PC-3 (cell line): ENCODE measurements at regions not wholly inside any gene's neighbourhood (a gene's known extent, or its start where the extent isn't known, plus 50 kb on each side); places are given as distances from the start of the nearest gene placed in this dataset.
A peak's percentile ranks its signal among the peaks of the same experiment; 100 is the strongest.

ENCODE experiments used
- ATAC-seq: fragments of 200-7000 bp; cut with Tn5 transposase; 2 replicates; pipeline ENCODE4 v1.9.1; 2020; ENCODE audit warnings: mild to moderate bottlenecking, moderate library complexity
- BruUV-seq: library from RNA; stranded (reverse); fragments of 400-500 nt; replicated peaks from 2 replicates; lab custom pipeline; 2021; lab: Mats Ljungman, UMichigan
- CTCF ChIA-PET: fragments of 300-600 bp; sonication (Branson Sonifier 250); formaldehyde crosslinking; loops from one replicate; lab custom pipeline; 2022; ENCODE audit warnings: antibody characterized with exemption; lab: Charles Lee
- POLR2A ChIA-PET: fragments of 300-600 bp; sonication (Branson Sonifier 250); formaldehyde crosslinking; loops from one replicate; lab custom pipeline; 2022; ENCODE audit warnings: antibody characterized with exemption; ENCODE audit not compliant: unreplicated experiment; lab: Charles Lee
- DNase-seq: peaks from one replicate; pipeline ENCODE4 v3.0.0-alpha.2; 2015
- H2AFZ ChIP-seq: fragments of 300-600 bp; sonication (generic); 2 replicates; pipeline ENCODE4 v1.6.0; 2016; ENCODE audit warnings: antibody characterized with exemption, low read length
- H3F3A ChIP-seq: fragments of 300-600 bp; sonication (generic); one replicate; pipeline ENCODE4 v1.6.0; 2017; ENCODE audit warnings: antibody characterized with exemption, low read length, control low read depth, mild to moderate bottlenecking; ENCODE audit not compliant: unreplicated experiment
- H3K27ac ChIP-seq: fragments of 300-600 bp; sonication (generic); 2 replicates; pipeline ENCODE4 v1.5.1; 2016; ENCODE audit warnings: mild to moderate bottlenecking, low read length
- H3K27me3 ChIP-seq: fragments of 300-600 bp; sonication (generic); 2 replicates; pipeline ENCODE4 v1.6.1; 2016; ENCODE audit warnings: low read length, mixed read lengths
- H3K36me3 ChIP-seq: fragments of 300-600 bp; sonication (generic); 2 replicates; pipeline ENCODE4 v1.6.1; 2016; ENCODE audit warnings: low read depth, mixed run types, low read length, mixed read lengths
- H3K4me1 ChIP-seq: fragments of 300-600 bp; sonication (generic); 2 replicates; pipeline ENCODE4 v1.5.1; 2016; ENCODE audit warnings: low read length; ENCODE audit not compliant: insufficient read depth
- H3K4me2 ChIP-seq: fragments of 300-600 bp; sonication (generic); 2 replicates; pipeline ENCODE4 v1.6.0; 2016; ENCODE audit warnings: low read length
- H3K4me3 ChIP-seq: fragments of 300-600 bp; sonication (generic); 2 replicates; pipeline ENCODE4 v1.5.1; 2016; ENCODE audit warnings: mild to moderate bottlenecking, low read length, mixed read lengths
- H3K79me2 ChIP-seq: fragments of 300-600 bp; sonication (generic); 2 replicates; pipeline ENCODE4 v1.6.1; 2017; ENCODE audit warnings: low read length, mixed read lengths
- H3K9ac ChIP-seq: fragments of 300-600 bp; sonication (generic); 2 replicates; pipeline ENCODE4 v1.6.0; 2016; ENCODE audit warnings: mild to moderate bottlenecking, low read length
- H3K9me2 ChIP-seq: fragments of 300-600 bp; sonication (generic); replicated peaks from 2 replicates; pipeline ENCODE4 v1.6.1; 2016; ENCODE audit warnings: mixed run types, low read length, mixed read lengths
- H3K9me3 ChIP-seq: fragments of 300-600 bp; sonication (generic); 2 replicates; pipeline ENCODE4 v1.6.1; 2016; ENCODE audit warnings: low read length, mixed read lengths
- H4K20me1 ChIP-seq: fragments of 300-600 bp; sonication (generic); 2 replicates; pipeline ENCODE4 v1.6.1; 2016; ENCODE audit warnings: low read length, mixed read lengths
- EZH2 ChIP-seq: fragments of 300-600 bp; sonication (generic); IDR thresholded peaks from one replicate; pipeline ENCODE4 v1.6.1; 2017; ENCODE audit warnings: antibody characterized with exemption, mild to moderate bottlenecking, low read length; ENCODE audit not compliant: unreplicated experiment
- EZH2phosphoT487 ChIP-seq: fragments of 300-600 bp; sonication (generic); IDR thresholded peaks from 2 replicates; pipeline ENCODE4 v1.6.1; 2018; ENCODE audit warnings: mild to moderate bottlenecking, antibody characterized with exemption, low read length, borderline replicate concordance
- intact Hi-C: fragments of 100-400 bp; cut with micrococcal nuclease; formaldehyde crosslinking; loops from 2 replicates; pipeline ENCODE4 v1.9.0; 2023
- TF ChIP-seq, protein P1 (sequence below): fragments of 300-600 bp; sonication (generic); conservative IDR thresholded peaks from 2 replicates; pipeline ENCODE4 v1.5.1; 2017; ENCODE audit warnings: antibody characterized with exemption, low read depth, mild to moderate bottlenecking, low read length

DNA sequence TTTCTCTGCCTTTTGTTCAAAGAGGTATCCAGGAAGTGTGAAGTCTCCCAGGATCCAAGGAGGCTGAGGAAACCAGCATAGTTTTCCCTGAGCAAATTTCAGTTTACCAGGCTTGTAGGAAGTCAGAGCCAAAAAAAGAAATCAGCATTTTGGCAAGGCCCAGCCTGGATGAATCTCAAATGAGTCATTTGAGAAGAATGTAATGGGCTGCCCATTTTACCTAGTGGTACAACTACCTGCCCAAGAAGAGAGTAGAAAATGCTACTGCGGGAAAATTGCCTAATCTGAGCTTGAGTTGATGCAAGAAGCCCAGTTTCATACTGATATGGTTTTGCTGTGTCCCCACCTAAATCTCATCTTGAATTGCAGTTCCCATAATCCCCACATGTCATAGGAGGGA is 284.1 kb upstream of the ZNF507 start:
- no peaks in the 10 kb centered on the region for H3K9me3 ChIP-seq
- CTCF ChIA-PET: no interaction called here

DNA sequence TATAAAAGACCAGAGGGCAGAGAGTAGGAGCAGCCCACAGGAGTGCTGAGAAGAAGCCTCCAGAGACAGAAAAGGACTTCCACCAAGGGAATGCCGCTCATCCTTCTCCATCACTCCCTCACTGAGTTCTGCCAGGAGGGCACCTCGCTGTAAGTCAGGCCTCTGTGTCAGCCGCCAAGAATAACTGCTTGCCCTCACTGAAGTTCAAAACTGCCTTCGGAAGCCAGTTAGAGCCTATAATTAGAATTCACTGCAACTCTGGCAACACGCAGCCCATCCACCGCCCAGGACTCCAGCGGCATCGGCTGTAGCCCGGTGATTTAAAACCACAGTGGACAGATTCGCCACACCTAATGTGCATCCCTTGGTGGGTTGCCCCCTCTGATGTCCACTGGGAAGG is 281.8 kb upstream of the ZNF507 start:
- Histone ChIP-seq H3K4me3 (no peak overlapping the region), H3K9ac (no peak overlapping the region), H2AFZ (no peak overlapping the region), H3K79me2 (no peaks in the 10 kb centered on the region), H3F3A (no peaks in the 10 kb centered on the region), H3K4me2 (no peak overlapping the region), H3K9me2 (no peaks in the 10 kb centered on the region), H3K4me1 (no peaks in the 10 kb centered on the region), H4K20me1 (no peaks in the 10 kb centered on the region), H3K9me3 (no peaks in the 10 kb centered on the region), H3K27ac (no peak overlapping the region), H3K27me3 (no peaks in the 10 kb centered on the region), H3K36me3 (no peaks in the 10 kb centered on the region)
- no peak for TF ChIP-seq EZH2phosphoT487
- TF ChIP-seq, protein P1, sequence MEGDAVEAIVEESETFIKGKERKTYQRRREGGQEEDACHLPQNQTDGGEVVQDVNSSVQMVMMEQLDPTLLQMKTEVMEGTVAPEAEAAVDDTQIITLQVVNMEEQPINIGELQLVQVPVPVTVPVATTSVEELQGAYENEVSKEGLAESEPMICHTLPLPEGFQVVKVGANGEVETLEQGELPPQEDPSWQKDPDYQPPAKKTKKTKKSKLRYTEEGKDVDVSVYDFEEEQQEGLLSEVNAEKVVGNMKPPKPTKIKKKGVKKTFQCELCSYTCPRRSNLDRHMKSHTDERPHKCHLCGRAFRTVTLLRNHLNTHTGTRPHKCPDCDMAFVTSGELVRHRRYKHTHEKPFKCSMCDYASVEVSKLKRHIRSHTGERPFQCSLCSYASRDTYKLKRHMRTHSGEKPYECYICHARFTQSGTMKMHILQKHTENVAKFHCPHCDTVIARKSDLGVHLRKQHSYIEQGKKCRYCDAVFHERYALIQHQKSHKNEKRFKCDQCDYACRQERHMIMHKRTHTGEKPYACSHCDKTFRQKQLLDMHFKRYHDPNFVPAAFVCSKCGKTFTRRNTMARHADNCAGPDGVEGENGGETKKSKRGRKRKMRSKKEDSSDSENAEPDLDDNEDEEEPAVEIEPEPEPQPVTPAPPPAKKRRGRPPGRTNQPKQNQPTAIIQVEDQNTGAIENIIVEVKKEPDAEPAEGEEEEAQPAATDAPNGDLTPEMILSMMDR: no peak
- TF ChIP-seq EZH2: no peak
- ChIA-PET POLR2A (no interaction called here), CTCF (no interaction called here)
- DNase-seq: no peak
- no TSS peak for BruUV-seq
- ATAC-seq: no peak
- intact Hi-C loops: no loop called here

More for the DNA sequence above, 284.1 kb upstream of the ZNF507 start:
- H3F3A ChIP-seq: no peaks in the 10 kb centered on the region
- BruUV-seq: no TSS peak
- intact Hi-C loops: no loop called here
- no peaks in the 10 kb centered on the region for H3K9me2 ChIP-seq
- H2AFZ ChIP-seq: no peak overlapping the region
- H3K4me1 ChIP-seq: no peaks in the 10 kb centered on the region
- TF ChIP-seq EZH2phosphoT487: no peak
- TF ChIP-seq, protein P1: no peak
- H3K27me3 ChIP-seq: no peaks in the 10 kb centered on the region
- H3K27ac ChIP-seq: no peak overlapping the region
- H3K4me2 ChIP-seq: no peak overlapping the region
- no peaks in the 10 kb centered on the region for H3K36me3 ChIP-seq
- no peaks in the 10 kb centered on the region for H3K79me2 ChIP-seq
- ATAC-seq (no peak), DNase-seq (peak; percentile 46)
- no peak overlapping the region for H3K9ac ChIP-seq
- POLR2A ChIA-PET: no interaction called here
- H3K4me3 ChIP-seq: no peak overlapping the region
- H4K20me1 ChIP-seq: no peaks in the 10 kb centered on the region

DNA sequence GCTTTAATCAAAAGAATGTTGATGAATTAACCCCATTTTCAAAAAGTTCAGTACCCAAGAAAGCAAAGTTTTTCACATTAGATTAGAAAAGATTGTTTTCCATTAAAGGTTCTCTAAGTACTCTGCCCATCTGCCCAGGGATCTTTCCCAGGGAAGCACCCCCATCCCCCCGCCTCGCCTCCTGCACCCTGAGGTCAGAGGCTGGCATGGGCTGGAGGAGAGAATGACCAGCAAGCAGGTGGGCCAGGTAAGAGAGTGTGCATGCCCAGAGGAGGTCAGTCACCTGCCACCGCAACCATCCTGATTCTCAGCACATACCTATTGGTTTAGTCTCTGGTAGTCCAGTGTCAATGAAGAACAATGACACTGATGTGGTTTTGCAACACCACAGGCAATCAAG is 279.4 kb upstream of the ZNF507 start:
- no peak for DNase-seq
- TF ChIP-seq, protein P1: no peak
- TF ChIP-seq EZH2phosphoT487 (no peak), EZH2 (no peak)
- ChIA-PET POLR2A (no interaction called here), CTCF (no interaction called here)
- H3K4me3 ChIP-seq: no peak overlapping the region
- no peaks in the 10 kb centered on the region for H3K27me3 ChIP-seq
- H3K36me3 ChIP-seq: no peaks in the 10 kb centered on the region
- no peaks in the 10 kb centered on the region for H3F3A ChIP-seq
- H3K27ac ChIP-seq: no peak overlapping the region
- H2AFZ ChIP-seq: no peak overlapping the region
- no peaks in the 10 kb centered on the region for H3K9me2 ChIP-seq
- no peak for ATAC-seq
- intact Hi-C loops: no loop called here
- H3K9me3 ChIP-seq: no peaks in the 10 kb centered on the region
- H3K79me2 ChIP-seq: no peaks in the 10 kb centered on the region
- H3K9ac ChIP-seq: no peak overlapping the region
- no TSS peak for BruUV-seq
- no peaks in the 10 kb centered on the region for H3K4me1 ChIP-seq
- H3K4me2 ChIP-seq: no peak overlapping the region
- no peaks in the 10 kb centered on the region for H4K20me1 ChIP-seq
